ENCODE measurements at regions not wholly inside any gene's neighbourhood (a gene's known extent, or its start where the extent isn't known, plus 50 kb on each side); places are given as distances from the start of the nearest gene placed in this dataset.

DNA sequence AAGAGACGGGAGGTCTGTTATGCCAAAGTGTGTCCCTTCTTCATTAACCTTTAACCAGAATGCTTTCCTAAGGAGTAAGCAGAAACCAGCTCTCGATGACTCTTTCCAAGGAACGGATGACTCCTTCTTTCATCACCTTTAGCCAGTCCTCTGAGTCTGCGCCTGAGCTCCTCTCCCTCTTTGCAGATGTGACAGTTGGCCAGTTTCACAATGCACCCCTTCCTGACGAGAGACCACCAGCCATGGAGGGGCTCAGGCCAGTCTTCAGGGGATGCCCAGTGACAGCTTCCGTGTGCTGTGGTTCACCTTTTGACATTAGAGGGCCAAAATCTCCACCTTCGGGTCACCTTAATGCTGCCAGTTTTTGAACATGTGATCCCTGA, 826.1 kb downstream of the TBC1D22A start:
- Histone ChIP-seq H3K36me3 (ENCODE audit: control insufficient read depth, insufficient read depth, low read length) (no peaks in the 10 kb centered on the region), H3K9me3 (ENCODE audit: control insufficient read depth in 2 of 2, low read length in 2 of 2) (peaks cover 7 to 10% of the 10 kb centered on the region in 2 experiments), H3K27me3 (ENCODE audit: control insufficient read depth, insufficient read depth, low read length) (no peaks in the 10 kb centered on the region), H3K4me3 (ENCODE audit: low read depth, low read length) (no peak overlapping the region), H3K4me1 (ENCODE audit: control insufficient read depth, insufficient read depth, low read length, poor library complexity, severe bottlenecking) (no peaks in the 10 kb centered on the region), H3K27ac (ENCODE audit: insufficient read depth, low read length, poor library complexity, severe bottlenecking) (no peak overlapping the region)
- DNase-seq (no peak), ATAC-seq (ENCODE audit: low read depth in 2 of 2) (no peak)
- Mint-ChIP-seq H3K9me3 (peaks cover 0 to 7% (median 1%) of the 10 kb centered on the region in 7 donors), H3K36me3 (no peaks in the 10 kb centered on the region), H3K4me1 (no peaks in the 10 kb centered on the region), H3K27ac (no peak overlapping the region), H3K27me3 (no peaks in the 10 kb centered on the region), H3K4me3 (no peak overlapping the region)

GRCh38 chr22:47587861-47588577, 825.6 kb downstream of the TBC1D22A start:
- Mint-ChIP-seq H3K4me3 (no peak overlapping the region), H3K9me3 (peaks cover 0 to 7% (median 1%) of the 10 kb centered on the region in 7 donors), H3K36me3 (no peaks in the 10 kb centered on the region), H3K4me1 (no peaks in the 10 kb centered on the region), H3K27ac (no peak overlapping the region), H3K27me3 (no peaks in the 10 kb centered on the region)
- Histone ChIP-seq H3K27ac (ENCODE audit: insufficient read depth, low read length, poor library complexity, severe bottlenecking) (no peak overlapping the region), H3K36me3 (ENCODE audit: control insufficient read depth, insufficient read depth, low read length) (no peaks in the 10 kb centered on the region), H3K4me3 (ENCODE audit: low read depth, low read length) (no peak overlapping the region), H3K9me3 (ENCODE audit: control insufficient read depth in 2 of 2, low read length in 2 of 2) (peaks cover 9 to 11% of the 10 kb centered on the region in 2 experiments), H3K4me1 (ENCODE audit: control insufficient read depth, insufficient read depth, low read length, poor library complexity, severe bottlenecking) (no peaks in the 10 kb centered on the region), H3K27me3 (ENCODE audit: control insufficient read depth, insufficient read depth, low read length) (no peaks in the 10 kb centered on the region)
- no peak for ATAC-seq (ENCODE audit: low read depth in 2 of 2)
- DNase-seq: no peak

GRCh38 chr22:47587361-47587760, 824.9 kb downstream of the TBC1D22A start:
- no peaks in the 10 kb centered on the region for H3K4me1 ChIP-seq (ENCODE audit: control insufficient read depth, insufficient read depth, low read length, poor library complexity, severe bottlenecking)
- DNase-seq (no peak), ATAC-seq (ENCODE audit: low read depth in 2 of 2) (no peak)
- H3K4me3 Mint-ChIP-seq: no peak overlapping the region
- H3K27ac ChIP-seq (ENCODE audit: insufficient read depth, low read length, poor library complexity, severe bottlenecking): no peak overlapping the region
- H3K27me3 Mint-ChIP-seq: no peaks in the 10 kb centered on the region
- H3K27me3 ChIP-seq (ENCODE audit: control insufficient read depth, insufficient read depth, low read length): no peaks in the 10 kb centered on the region
- H3K4me3 ChIP-seq (ENCODE audit: low read depth, low read length): no peak overlapping the region
- peaks cover 0 to 7% (median 1%) of the 10 kb centered on the region in 7 donors for H3K9me3 Mint-ChIP-seq
- H3K4me1 Mint-ChIP-seq: no peaks in the 10 kb centered on the region
- no peak overlapping the region for H3K27ac Mint-ChIP-seq
- H3K9me3 ChIP-seq (ENCODE audit: control insufficient read depth in 2 of 2, low read length in 2 of 2): peaks cover 9 to 11% of the 10 kb centered on the region in 2 experiments
- no peaks in the 10 kb centered on the region for H3K36me3 Mint-ChIP-seq
- no peaks in the 10 kb centered on the region for H3K36me3 ChIP-seq (ENCODE audit: control insufficient read depth, insufficient read depth, low read length)

GRCh38 chr22:47586946-47587345, 824.5 kb downstream of the TBC1D22A start:
- H3K9me3 Mint-ChIP-seq: peaks cover 0 to 7% (median 1%) of the 10 kb centered on the region in 7 donors
- no peak overlapping the region for H3K4me3 ChIP-seq (ENCODE audit: low read depth, low read length)
- H3K36me3 Mint-ChIP-seq: no peaks in the 10 kb centered on the region
- H3K27me3 ChIP-seq (ENCODE audit: control insufficient read depth, insufficient read depth, low read length): no peaks in the 10 kb centered on the region
- no peaks in the 10 kb centered on the region for H3K4me1 Mint-ChIP-seq
- no peak overlapping the region for H3K27ac ChIP-seq (ENCODE audit: insufficient read depth, low read length, poor library complexity, severe bottlenecking)
- H3K4me3 Mint-ChIP-seq: peak overlapping the region in 1 of 4 donors; percentile 69
- H3K36me3 ChIP-seq (ENCODE audit: control insufficient read depth, insufficient read depth, low read length): no peaks in the 10 kb centered on the region
- H3K27me3 Mint-ChIP-seq: no peaks in the 10 kb centered on the region
- peaks cover 9 to 11% of the 10 kb centered on the region in 2 experiments for H3K9me3 ChIP-seq (ENCODE audit: control insufficient read depth in 2 of 2, low read length in 2 of 2)
- no peaks in the 10 kb centered on the region for H3K4me1 ChIP-seq (ENCODE audit: control insufficient read depth, insufficient read depth, low read length, poor library complexity, severe bottlenecking)
- ATAC-seq (ENCODE audit: low read depth in 2 of 2) (no peak), DNase-seq (no peak)
- no peak overlapping the region for H3K27ac Mint-ChIP-seq

GRCh38 chr22:47586038-47586437, 823.6 kb downstream of the TBC1D22A start:
- Mint-ChIP-seq H3K4me3 (no peak overlapping the region), H3K36me3 (no peaks in the 10 kb centered on the region), H3K27ac (no peak overlapping the region), H3K9me3 (peaks cover 0 to 11% (median 1%) of the 10 kb centered on the region in 7 donors), H3K4me1 (no peaks in the 10 kb centered on the region), H3K27me3 (no peaks in the 10 kb centered on the region)
- Histone ChIP-seq H3K27ac (ENCODE audit: insufficient read depth, low read length, poor library complexity, severe bottlenecking) (no peak overlapping the region), H3K4me1 (ENCODE audit: control insufficient read depth, insufficient read depth, low read length, poor library complexity, severe bottlenecking) (no peaks in the 10 kb centered on the region), H3K36me3 (ENCODE audit: control insufficient read depth, insufficient read depth, low read length) (no peaks in the 10 kb centered on the region), H3K4me3 (ENCODE audit: low read depth, low read length) (no peak overlapping the region), H3K9me3 (ENCODE audit: control insufficient read depth in 2 of 2, low read length in 2 of 2) (peaks cover 9 to 11% of the 10 kb centered on the region in 2 experiments), H3K27me3 (ENCODE audit: control insufficient read depth, insufficient read depth, low read length) (no peaks in the 10 kb centered on the region)
- ATAC-seq (ENCODE audit: low read depth in 2 of 2) (no peak), DNase-seq (no peak)

GRCh38 chr22:47583959-47584562, 821.6 kb downstream of the TBC1D22A start:
- Mint-ChIP-seq H3K9me3 (peaks cover 0 to 11% (median 1%) of the 10 kb centered on the region in 7 donors), H3K4me1 (no peaks in the 10 kb centered on the region), H3K4me3 (no peak overlapping the region), H3K27me3 (no peaks in the 10 kb centered on the region), H3K36me3 (no peaks in the 10 kb centered on the region), H3K27ac (no peak overlapping the region)
- Histone ChIP-seq H3K27me3 (ENCODE audit: control insufficient read depth, insufficient read depth, low read length) (no peaks in the 10 kb centered on the region), H3K27ac (ENCODE audit: insufficient read depth, low read length, poor library complexity, severe bottlenecking) (no peak overlapping the region), H3K4me3 (ENCODE audit: low read depth, low read length) (no peak overlapping the region), H3K36me3 (ENCODE audit: control insufficient read depth, insufficient read depth, low read length) (no peaks in the 10 kb centered on the region), H3K4me1 (ENCODE audit: control insufficient read depth, insufficient read depth, low read length, poor library complexity, severe bottlenecking) (no peaks in the 10 kb centered on the region), H3K9me3 (ENCODE audit: control insufficient read depth in 2 of 2, low read length in 2 of 2) (peaks cover 9 to 11% of the 10 kb centered on the region in 2 experiments)
- DNase-seq (no peak), ATAC-seq (ENCODE audit: low read depth in 2 of 2) (no peak)

- peaks cover 0 to 11% (median 1%) of the 10 kb centered on the region in 7 donors for H3K9me3 Mint-ChIP-seq
- no peaks in the 10 kb centered on the region for H3K4me1 Mint-ChIP-seq
- H3K4me1 ChIP-seq (ENCODE audit: control insufficient read depth, insufficient read depth, low read length, poor library complexity, severe bottlenecking): no peaks in the 10 kb centered on the region
- no peak overlapping the region for H3K4me3 ChIP-seq (ENCODE audit: low read depth, low read length)
- no peak overlapping the region for H3K27ac Mint-ChIP-seq
- no peaks in the 10 kb centered on the region for H3K27me3 Mint-ChIP-seq
- H3K27ac ChIP-seq (ENCODE audit: insufficient read depth, low read length, poor library complexity, severe bottlenecking): no peak overlapping the region
- H3K36me3 Mint-ChIP-seq: no peaks in the 10 kb centered on the region
- ATAC-seq (ENCODE audit: low read depth in 2 of 2): no peak
- peaks cover 9 to 11% of the 10 kb centered on the region in 2 experiments for H3K9me3 ChIP-seq (ENCODE audit: control insufficient read depth in 2 of 2, low read length in 2 of 2)
- DNase-seq: no peak
- no peak overlapping the region for H3K4me3 Mint-ChIP-seq
- H3K27me3 ChIP-seq (ENCODE audit: control insufficient read depth, insufficient read depth, low read length): no peaks in the 10 kb centered on the region
- no peaks in the 10 kb centered on the region for H3K36me3 ChIP-seq (ENCODE audit: control insufficient read depth, insufficient read depth, low read length)
Observed at GRCh38 chr22:47582067-47582466, 819.6 kb downstream of the TBC1D22A start.

DNA sequence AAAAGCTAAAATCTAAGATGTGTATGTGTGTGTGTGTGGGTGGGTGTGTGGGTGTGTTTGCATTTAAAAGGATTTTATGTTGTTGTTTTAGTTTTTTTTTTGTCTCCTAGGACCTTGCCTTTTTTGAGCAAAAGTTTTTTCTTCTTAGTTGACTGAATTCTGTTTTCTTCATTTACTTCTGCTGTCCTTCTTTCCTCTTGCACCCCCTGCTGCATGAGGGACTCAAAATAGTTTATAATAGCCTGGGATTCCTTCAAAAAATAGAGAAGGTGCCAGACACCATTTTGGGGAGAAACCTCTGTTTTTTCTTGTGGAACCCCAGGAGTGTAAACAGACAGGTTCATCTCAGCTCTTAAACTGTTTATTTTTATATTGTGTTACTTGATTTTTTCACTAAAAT, 817.7 kb downstream of the TBC1D22A start:
- DNase-seq: no peak
- Mint-ChIP-seq H3K9me3 (peaks cover 0 to 11% (median 1%) of the 10 kb centered on the region in 7 donors), H3K27ac (no peak overlapping the region), H3K36me3 (no peaks in the 10 kb centered on the region), H3K27me3 (no peaks in the 10 kb centered on the region), H3K4me3 (no peak overlapping the region), H3K4me1 (no peaks in the 10 kb centered on the region)
- no peak overlapping the region for H3K27ac ChIP-seq (ENCODE audit: insufficient read depth, low read length, poor library complexity, severe bottlenecking)
- H3K27me3 ChIP-seq (ENCODE audit: control insufficient read depth, insufficient read depth, low read length): no peaks in the 10 kb centered on the region
- no peaks in the 10 kb centered on the region for H3K4me1 ChIP-seq (ENCODE audit: control insufficient read depth, insufficient read depth, low read length, poor library complexity, severe bottlenecking)
- H3K36me3 ChIP-seq (ENCODE audit: control insufficient read depth, insufficient read depth, low read length): no peaks in the 10 kb centered on the region
- no peak for ATAC-seq (ENCODE audit: low read depth in 2 of 2)
- peaks cover 9 to 11% of the 10 kb centered on the region in 2 experiments for H3K9me3 ChIP-seq (ENCODE audit: control insufficient read depth in 2 of 2, low read length in 2 of 2)
- no peak overlapping the region for H3K4me3 ChIP-seq (ENCODE audit: low read depth, low read length)
